ENCODE measurements at regions not wholly inside any gene's neighbourhood (a gene's known extent, or its start where the extent isn't known, plus 50 kb on each side); places are given as distances from the start of the nearest gene placed in this dataset.
"Not testable (repeated sequence)": the region's sequence is repeated elsewhere in the genome, so short reads cannot be mapped to it uniquely, and the experiment has no call there.

- no peak for DNase-seq
- TF ChIP-seq GATA1 (IDR thresholded peaks at IDR 0.05; ENCODE audit: low read depth, low read length) (no peak), POLR2A (IDR thresholded peaks at IDR 0.05; ENCODE audit: low read length) (no peak)
Measured at GRCh38 chr10:10043083-10043482, 974.6 kb upstream of the CELF2 start.

- TF ChIP-seq GATA1 (IDR thresholded peaks at IDR 0.05; ENCODE audit: low read depth, low read length) (no peak), POLR2A (IDR thresholded peaks at IDR 0.05; ENCODE audit: low read length) (no peak)
Measured at GRCh38 chr10:10044922-10045764, 972.5 kb upstream of the CELF2 start.

GRCh38 chr10:10045765-10046028, 972.0 kb upstream of the CELF2 start:
- no peak for TF ChIP-seq POLR2A (IDR thresholded peaks at IDR 0.05; ENCODE audit: low read length)
- TF ChIP-seq GATA1 (IDR thresholded peaks at IDR 0.05; ENCODE audit: low read depth, low read length) = no peak

More at GRCh38 chr10:10044922-10045764, 972.5 kb upstream of the CELF2 start:
- no peak for DNase-seq

GRCh38 chr10:10047426-10047825, 970.2 kb upstream of the CELF2 start:
- no peak for DNase-seq
- TF ChIP-seq POLR2A (IDR thresholded peaks at IDR 0.05; ENCODE audit: low read length) = no peak
- no peak for TF ChIP-seq GATA1 (IDR thresholded peaks at IDR 0.05; ENCODE audit: low read depth, low read length)

More at GRCh38 chr10:10045765-10046028, 972.0 kb upstream of the CELF2 start:
- DNase-seq = no peak

- no peak for TF ChIP-seq POLR2A (IDR thresholded peaks at IDR 0.05; ENCODE audit: low read length)
- TF ChIP-seq GATA1 (IDR thresholded peaks at IDR 0.05; ENCODE audit: low read depth, low read length) = no peak
- DNase-seq = no peak
Measured at GRCh38 chr10:10053051-10053450, 964.6 kb upstream of the CELF2 start.

- DNase-seq = no peak
- TF ChIP-seq GATA1 (IDR thresholded peaks at IDR 0.05; ENCODE audit: low read depth, low read length) (no peak), POLR2A (IDR thresholded peaks at IDR 0.05; ENCODE audit: low read length) (no peak)
Measured at GRCh38 chr10:10054466-10054865, 963.2 kb upstream of the CELF2 start.

- no peak for DNase-seq
- no peak for TF ChIP-seq GATA1 (IDR thresholded peaks at IDR 0.05; ENCODE audit: low read depth, low read length)
- TF ChIP-seq POLR2A (IDR thresholded peaks at IDR 0.05; ENCODE audit: low read length) = no peak
Measured at GRCh38 chr10:10055656-10056442, 961.8 kb upstream of the CELF2 start.

- no peak for DNase-seq
- TF ChIP-seq GATA1 (IDR thresholded peaks at IDR 0.05; ENCODE audit: low read depth, low read length) (no peak), POLR2A (IDR thresholded peaks at IDR 0.05; ENCODE audit: low read length) (no peak)
Measured at GRCh38 chr10:10056961-10057360, 960.7 kb upstream of the CELF2 start.

- no peak for TF ChIP-seq GATA1 (IDR thresholded peaks at IDR 0.05; ENCODE audit: low read depth, low read length)
- TF ChIP-seq POLR2A (IDR thresholded peaks at IDR 0.05; ENCODE audit: low read length) = no peak
- DNase-seq = no peak
Measured at GRCh38 chr10:10067644-10068043, 950.0 kb upstream of the CELF2 start.

GRCh38 chr10:10074847-10075246, 942.8 kb upstream of the CELF2 start:
- not testable (repeated sequence) for DNase-seq

GRCh38 chr10:10078446-10078845, 939.2 kb upstream of the CELF2 start:
- TF ChIP-seq POLR2A (IDR thresholded peaks at IDR 0.05; ENCODE audit: low read length) (no peak), GATA1 (IDR thresholded peaks at IDR 0.05; ENCODE audit: low read depth, low read length) (no peak)
- no peak for DNase-seq

GRCh38 chr10:10092581-10092980, 925.1 kb upstream of the CELF2 start:
- DNase-seq = no peak
- TF ChIP-seq POLR2A (IDR thresholded peaks at IDR 0.05; ENCODE audit: low read length) = no peak
- no peak for TF ChIP-seq GATA1 (IDR thresholded peaks at IDR 0.05; ENCODE audit: low read depth, low read length)

- TF ChIP-seq POLR2A (IDR thresholded peaks at IDR 0.05; ENCODE audit: low read length) = no peak
- no peak for TF ChIP-seq GATA1 (IDR thresholded peaks at IDR 0.05; ENCODE audit: low read depth, low read length)
- no peak for DNase-seq
Measured at GRCh38 chr10:10093021-10093420, 924.7 kb upstream of the CELF2 start.

- TF ChIP-seq POLR2A (IDR thresholded peaks at IDR 0.05; ENCODE audit: low read length) (no peak), GATA1 (IDR thresholded peaks at IDR 0.05; ENCODE audit: low read depth, low read length) (no peak)
- DNase-seq = no peak
Measured at GRCh38 chr10:10094691-10095090, 923.0 kb upstream of the CELF2 start.

GRCh38 chr10:10096296-10096695, 921.4 kb upstream of the CELF2 start:
- TF ChIP-seq GATA1 (IDR thresholded peaks at IDR 0.05; ENCODE audit: low read depth, low read length) (no peak), POLR2A (IDR thresholded peaks at IDR 0.05; ENCODE audit: low read length) (no peak)
- no peak for DNase-seq
